ENCODE measurements at regions not wholly inside any gene's neighbourhood (a gene's known extent, or its start where the extent isn't known, plus 50 kb on each side); places are given as distances from the start of the nearest gene placed in this dataset.
"Not testable (repeated sequence)": the region's sequence is repeated elsewhere in the genome, so short reads cannot be mapped to it uniquely, and the experiment has no call there.

DNA sequence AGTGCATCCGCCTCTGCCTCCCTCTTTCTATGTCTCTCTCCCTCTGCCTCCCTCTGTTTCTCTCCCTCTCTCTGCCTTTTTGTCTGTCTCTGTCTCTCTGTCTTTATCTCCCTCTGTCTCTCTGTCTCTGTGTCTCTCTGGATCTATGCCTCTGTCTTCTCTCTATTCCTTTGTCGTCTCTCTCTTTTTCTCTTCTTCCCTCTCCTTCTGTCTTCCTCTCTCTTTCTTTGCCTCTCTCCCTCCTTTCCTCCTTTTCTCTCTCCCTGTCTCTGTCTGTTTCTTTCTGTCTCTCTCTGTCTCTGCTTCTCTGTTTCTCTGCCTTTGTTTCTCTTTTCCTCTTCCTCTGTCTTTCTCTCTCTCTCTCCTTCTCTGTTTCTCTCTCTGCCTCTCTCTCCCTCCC lies 678.8 kb upstream of the NRP1 start:
- Mint-ChIP-seq H3K27ac (no peak overlapping the region), H3K9me3 (peaks cover 0 to 4% (median 2%) of the 10 kb centered on the region in 7 donors), H3K4me3 (no peak overlapping the region), H3K4me1 (no peaks in the 10 kb centered on the region), H3K36me3 (no peaks in the 10 kb centered on the region), H3K27me3 (no peaks in the 10 kb centered on the region)
- Histone ChIP-seq H3K4me1 (ENCODE audit: control insufficient read depth, insufficient read depth, low read length, poor library complexity, severe bottlenecking) (no peaks in the 10 kb centered on the region), H3K4me3 (ENCODE audit: low read depth, low read length) (no peak overlapping the region), H3K9me3 (ENCODE audit: control insufficient read depth in 2 of 2, low read length in 2 of 2) (no peaks in the 10 kb centered on the region), H3K27ac (ENCODE audit: insufficient read depth, low read length, poor library complexity, severe bottlenecking) (no peak overlapping the region), H3K27me3 (ENCODE audit: control insufficient read depth, insufficient read depth, low read length) (no peaks in the 10 kb centered on the region), H3K36me3 (ENCODE audit: control insufficient read depth, insufficient read depth, low read length) (no peaks in the 10 kb centered on the region)
- ATAC-seq (ENCODE audit: low read depth in 2 of 2) = no peak
- DNase-seq = no peak

DNA sequence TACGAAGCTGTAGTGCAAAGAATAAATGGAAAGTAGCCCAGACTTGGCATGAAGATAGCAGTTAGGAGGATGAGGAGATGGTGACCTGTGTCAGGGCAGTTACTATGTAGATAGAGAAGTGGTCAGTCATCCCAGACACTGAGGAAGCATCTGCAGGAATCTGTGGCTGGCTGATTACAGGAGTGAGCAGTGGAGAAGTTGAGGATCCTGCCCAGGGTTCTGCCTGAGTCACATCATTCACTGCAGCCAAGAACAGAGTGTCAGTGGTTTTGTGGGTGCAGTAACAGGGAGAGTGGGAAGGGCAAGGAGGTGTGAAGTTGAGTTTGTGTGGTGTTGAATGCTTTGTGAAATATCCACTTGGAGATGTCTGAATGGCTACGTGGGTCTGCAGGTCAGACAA lies 676.4 kb upstream of the NRP1 start:
- Histone ChIP-seq H3K36me3 (ENCODE audit: control insufficient read depth, insufficient read depth, low read length) (no peaks in the 10 kb centered on the region), H3K4me3 (ENCODE audit: low read depth, low read length) (no peak overlapping the region), H3K27me3 (ENCODE audit: control insufficient read depth, insufficient read depth, low read length) (no peaks in the 10 kb centered on the region), H3K9me3 (ENCODE audit: control insufficient read depth in 2 of 2, low read length in 2 of 2) (no peaks in the 10 kb centered on the region), H3K4me1 (ENCODE audit: control insufficient read depth, insufficient read depth, low read length, poor library complexity, severe bottlenecking) (no peaks in the 10 kb centered on the region), H3K27ac (ENCODE audit: insufficient read depth, low read length, poor library complexity, severe bottlenecking) (no peak overlapping the region)
- no peaks in the 10 kb centered on the region for H3K4me1 Mint-ChIP-seq
- H3K27ac Mint-ChIP-seq = no peak overlapping the region
- ATAC-seq (ENCODE audit: low read depth in 2 of 2) = no peak
- no peak overlapping the region for H3K4me3 Mint-ChIP-seq
- peaks cover 0 to 4% (median 0%) of the 10 kb centered on the region in 7 donors for H3K9me3 Mint-ChIP-seq
- H3K36me3 Mint-ChIP-seq = no peaks in the 10 kb centered on the region
- H3K27me3 Mint-ChIP-seq = no peaks in the 10 kb centered on the region
- no peak for DNase-seq

DNA sequence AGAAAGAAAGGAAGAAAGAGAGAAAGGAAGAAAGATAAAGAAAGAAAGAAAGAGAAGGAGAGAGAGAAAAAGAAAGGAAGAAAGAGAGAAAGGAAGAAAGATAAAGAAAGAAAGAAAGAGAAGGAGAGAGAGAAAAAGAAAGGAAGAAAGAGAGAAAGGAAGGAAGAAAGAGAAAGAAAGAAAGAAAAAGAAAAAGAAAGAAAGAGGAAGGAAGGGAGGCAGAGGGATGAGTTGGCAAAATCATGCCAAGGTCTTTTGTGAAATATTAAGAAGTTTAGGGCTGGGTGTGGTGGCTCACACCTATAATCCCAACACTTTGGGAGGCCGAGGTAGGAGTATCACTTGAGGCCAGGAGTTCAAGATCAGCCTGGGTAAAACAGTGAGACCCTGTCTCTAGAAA lies 675.8 kb upstream of the NRP1 start:
- H3K27me3 ChIP-seq (ENCODE audit: control insufficient read depth, insufficient read depth, low read length); H3K9me3 ChIP-seq (ENCODE audit: control insufficient read depth in 2 of 2, low read length in 2 of 2); H3K4me3 ChIP-seq (ENCODE audit: low read depth, low read length); H3K4me1 Mint-ChIP-seq; ATAC-seq (ENCODE audit: low read depth in 2 of 2); H3K9me3 Mint-ChIP-seq; H3K27ac Mint-ChIP-seq; H3K36me3 ChIP-seq (ENCODE audit: control insufficient read depth, insufficient read depth, low read length); H3K36me3 Mint-ChIP-seq; H3K27me3 Mint-ChIP-seq; H3K4me1 ChIP-seq (ENCODE audit: control insufficient read depth, insufficient read depth, low read length, poor library complexity, severe bottlenecking); H3K4me3 Mint-ChIP-seq; H3K27ac ChIP-seq (ENCODE audit: insufficient read depth, low read length, poor library complexity, severe bottlenecking); DNase-seq: not testable (repeated sequence)

- Histone ChIP-seq H3K4me3 (ENCODE audit: low read depth, low read length) (no peak overlapping the region), H3K4me1 (ENCODE audit: control insufficient read depth, insufficient read depth, low read length, poor library complexity, severe bottlenecking) (no peaks in the 10 kb centered on the region), H3K27ac (ENCODE audit: insufficient read depth, low read length, poor library complexity, severe bottlenecking) (no peak overlapping the region), H3K9me3 (ENCODE audit: control insufficient read depth in 2 of 2, low read length in 2 of 2) (no peaks in the 10 kb centered on the region), H3K27me3 (ENCODE audit: control insufficient read depth, insufficient read depth, low read length) (no peaks in the 10 kb centered on the region), H3K36me3 (ENCODE audit: control insufficient read depth, insufficient read depth, low read length) (no peaks in the 10 kb centered on the region)
- Mint-ChIP-seq H3K27ac (no peak overlapping the region), H3K36me3 (no peaks in the 10 kb centered on the region), H3K9me3 (peaks cover 0 to 4% (median 0%) of the 10 kb centered on the region in 7 donors), H3K4me3 (no peak overlapping the region), H3K4me1 (no peaks in the 10 kb centered on the region), H3K27me3 (no peaks in the 10 kb centered on the region)
- ATAC-seq (ENCODE audit: low read depth in 2 of 2) (no peak), DNase-seq (no peak)
Observed at GRCh38 chr10:34008656-34009055, 674.2 kb upstream of the NRP1 start.

DNA sequence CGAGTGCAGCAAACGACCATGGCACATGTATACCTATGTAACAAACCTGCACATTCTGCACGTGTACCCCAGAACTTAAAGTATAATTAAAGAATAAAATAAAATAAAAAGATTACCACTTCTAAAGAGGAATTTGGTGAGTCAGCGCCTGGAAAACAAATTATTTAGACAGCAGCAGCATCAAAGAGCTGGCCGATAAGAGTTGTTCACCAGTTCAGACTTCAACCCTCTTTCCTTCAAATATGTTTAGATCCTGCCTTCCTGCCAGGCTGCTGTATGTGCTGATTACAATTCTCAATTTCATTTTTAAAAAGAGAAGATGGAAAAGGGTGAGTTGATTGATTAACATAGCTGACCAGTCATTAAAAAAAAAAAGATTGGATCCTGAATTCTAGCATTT lies 672.0 kb upstream of the NRP1 start:
- Mint-ChIP-seq H3K27ac (no peak overlapping the region), H3K27me3 (no peaks in the 10 kb centered on the region), H3K4me1 (no peaks in the 10 kb centered on the region), H3K36me3 (no peaks in the 10 kb centered on the region), H3K4me3 (no peak overlapping the region), H3K9me3 (peaks cover 0 to 3% (median 0%) of the 10 kb centered on the region in 7 donors)
- no peak overlapping the region for H3K4me3 ChIP-seq (ENCODE audit: low read depth, low read length)
- H3K27ac ChIP-seq (ENCODE audit: insufficient read depth, low read length, poor library complexity, severe bottlenecking) = no peak overlapping the region
- ATAC-seq (ENCODE audit: low read depth in 2 of 2) (no peak), DNase-seq (no peak)
- H3K36me3 ChIP-seq (ENCODE audit: control insufficient read depth, insufficient read depth, low read length) = no peaks in the 10 kb centered on the region
- no peaks in the 10 kb centered on the region for H3K9me3 ChIP-seq (ENCODE audit: control insufficient read depth in 2 of 2, low read length in 2 of 2)
- H3K4me1 ChIP-seq (ENCODE audit: control insufficient read depth, insufficient read depth, low read length, poor library complexity, severe bottlenecking) = no peaks in the 10 kb centered on the region
- no peaks in the 10 kb centered on the region for H3K27me3 ChIP-seq (ENCODE audit: control insufficient read depth, insufficient read depth, low read length)

- no peak overlapping the region for H3K27ac ChIP-seq (ENCODE audit: insufficient read depth, low read length, poor library complexity, severe bottlenecking)
- no peak for ATAC-seq (ENCODE audit: low read depth in 2 of 2)
Observed at GRCh38 chr10:34003561-34003960, 669.1 kb upstream of the NRP1 start.

DNA sequence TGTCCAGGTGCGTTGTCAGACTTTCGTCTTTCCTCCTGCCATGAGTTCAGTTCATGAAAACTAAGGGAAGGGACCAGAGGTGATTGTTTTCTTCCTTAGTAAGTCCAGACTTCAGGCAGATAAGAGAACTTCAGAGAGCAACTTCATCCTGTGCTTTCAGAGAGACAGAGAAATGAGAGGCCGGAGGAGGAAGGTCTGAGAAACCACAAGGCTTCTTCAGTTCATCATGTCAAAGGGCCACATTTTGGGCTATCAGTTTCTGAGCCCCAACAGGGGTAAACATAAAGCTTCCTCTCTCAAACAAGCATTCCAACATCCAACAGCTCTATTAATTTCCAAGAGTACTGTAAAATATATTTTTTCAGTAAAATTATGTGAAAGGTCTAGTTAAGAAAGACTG lies 668.4 kb upstream of the NRP1 start:
- Histone ChIP-seq H3K36me3 (ENCODE audit: control insufficient read depth, insufficient read depth, low read length) (no peaks in the 10 kb centered on the region), H3K27ac (ENCODE audit: insufficient read depth, low read length, poor library complexity, severe bottlenecking) (no peak overlapping the region), H3K27me3 (ENCODE audit: control insufficient read depth, insufficient read depth, low read length) (no peaks in the 10 kb centered on the region), H3K4me1 (ENCODE audit: control insufficient read depth, insufficient read depth, low read length, poor library complexity, severe bottlenecking) (no peaks in the 10 kb centered on the region), H3K9me3 (ENCODE audit: control insufficient read depth in 2 of 2, low read length in 2 of 2) (no peaks in the 10 kb centered on the region), H3K4me3 (ENCODE audit: low read depth, low read length) (no peak overlapping the region)
- no peaks in the 10 kb centered on the region for H3K36me3 Mint-ChIP-seq
- DNase-seq (no peak), ATAC-seq (ENCODE audit: low read depth in 2 of 2) (no peak)
- no peaks in the 10 kb centered on the region for H3K27me3 Mint-ChIP-seq
- H3K9me3 Mint-ChIP-seq = no peaks in the 10 kb centered on the region
- no peaks in the 10 kb centered on the region for H3K4me1 Mint-ChIP-seq
- no peak overlapping the region for H3K4me3 Mint-ChIP-seq
- H3K27ac Mint-ChIP-seq = no peak overlapping the region

More at GRCh38 chr10:34003561-34003960, 669.1 kb upstream of the NRP1 start:
- Mint-ChIP-seq H3K9me3 (no peaks in the 10 kb centered on the region), H3K4me3 (no peak overlapping the region), H3K27me3 (no peaks in the 10 kb centered on the region), H3K4me1 (no peaks in the 10 kb centered on the region), H3K36me3 (no peaks in the 10 kb centered on the region), H3K27ac (no peak overlapping the region)
- H3K4me1 ChIP-seq (ENCODE audit: control insufficient read depth, insufficient read depth, low read length, poor library complexity, severe bottlenecking) = no peaks in the 10 kb centered on the region
- no peaks in the 10 kb centered on the region for H3K9me3 ChIP-seq (ENCODE audit: control insufficient read depth in 2 of 2, low read length in 2 of 2)
- H3K27me3 ChIP-seq (ENCODE audit: control insufficient read depth, insufficient read depth, low read length) = no peaks in the 10 kb centered on the region
- H3K4me3 ChIP-seq (ENCODE audit: low read depth, low read length) = no peak overlapping the region
- DNase-seq = no peak
- H3K36me3 ChIP-seq (ENCODE audit: control insufficient read depth, insufficient read depth, low read length) = no peaks in the 10 kb centered on the region

- H3K27me3 ChIP-seq (ENCODE audit: control insufficient read depth, insufficient read depth, low read length) = no peaks in the 10 kb centered on the region
- Mint-ChIP-seq H3K27me3 (no peaks in the 10 kb centered on the region), H3K4me3 (no peak overlapping the region), H3K9me3 (peaks cover 0 to 2% (median 0%) of the 10 kb centered on the region in 7 donors), H3K36me3 (no peaks in the 10 kb centered on the region), H3K27ac (no peak overlapping the region), H3K4me1 (no peaks in the 10 kb centered on the region)
- H3K27ac ChIP-seq (ENCODE audit: insufficient read depth, low read length, poor library complexity, severe bottlenecking) = no peak overlapping the region
- H3K9me3 ChIP-seq (ENCODE audit: control insufficient read depth in 2 of 2, low read length in 2 of 2) = no peaks in the 10 kb centered on the region
- DNase-seq = no peak
- H3K4me3 ChIP-seq (ENCODE audit: low read depth, low read length) = no peak overlapping the region
- H3K36me3 ChIP-seq (ENCODE audit: control insufficient read depth, insufficient read depth, low read length) = no peaks in the 10 kb centered on the region
- no peaks in the 10 kb centered on the region for H3K4me1 ChIP-seq (ENCODE audit: control insufficient read depth, insufficient read depth, low read length, poor library complexity, severe bottlenecking)
- ATAC-seq (ENCODE audit: low read depth in 2 of 2) = no peak
Observed at GRCh38 chr10:34001831-34002230, 667.4 kb upstream of the NRP1 start.

All from CD4-positive, CD25-positive, alpha-beta regulatory T cell (primary cell).